ENCODE measurements at regions not wholly inside any gene's neighbourhood (a gene's known extent, or its start where the extent isn't known, plus 50 kb on each side); places are given as distances from the start of the nearest gene placed in this dataset.
"Not testable (repeated sequence)": the region's sequence is repeated elsewhere in the genome, so short reads cannot be mapped to it uniquely, and the experiment has no call there.

DNA sequence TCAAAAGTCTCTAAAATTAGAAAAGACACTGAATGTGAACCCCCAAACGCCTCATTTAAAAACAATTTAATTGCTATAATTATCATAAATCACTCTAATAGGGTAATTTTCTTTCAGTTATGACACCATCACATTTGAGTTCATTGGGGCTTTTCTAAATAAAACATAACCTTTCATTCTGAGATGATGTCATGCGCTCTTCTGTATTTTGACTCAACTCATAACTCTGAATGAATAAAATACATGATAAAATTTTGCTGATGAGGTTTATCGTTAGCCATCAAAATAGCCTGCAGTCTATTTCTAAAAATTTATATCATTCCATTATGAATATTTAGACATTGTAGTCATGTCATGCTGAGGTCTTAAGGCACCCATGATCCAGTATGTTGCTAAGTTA, 1099.7 kb downstream of the SUCLG1 start:
- H3K36me3 ChIP-seq (ENCODE audit: low read depth), result no peaks in the 10 kb centered on the region
- no peak overlapping the region for H3K27ac ChIP-seq (ENCODE audit: poor library complexity, severe bottlenecking)
- TF ChIP-seq, protein P1, sequence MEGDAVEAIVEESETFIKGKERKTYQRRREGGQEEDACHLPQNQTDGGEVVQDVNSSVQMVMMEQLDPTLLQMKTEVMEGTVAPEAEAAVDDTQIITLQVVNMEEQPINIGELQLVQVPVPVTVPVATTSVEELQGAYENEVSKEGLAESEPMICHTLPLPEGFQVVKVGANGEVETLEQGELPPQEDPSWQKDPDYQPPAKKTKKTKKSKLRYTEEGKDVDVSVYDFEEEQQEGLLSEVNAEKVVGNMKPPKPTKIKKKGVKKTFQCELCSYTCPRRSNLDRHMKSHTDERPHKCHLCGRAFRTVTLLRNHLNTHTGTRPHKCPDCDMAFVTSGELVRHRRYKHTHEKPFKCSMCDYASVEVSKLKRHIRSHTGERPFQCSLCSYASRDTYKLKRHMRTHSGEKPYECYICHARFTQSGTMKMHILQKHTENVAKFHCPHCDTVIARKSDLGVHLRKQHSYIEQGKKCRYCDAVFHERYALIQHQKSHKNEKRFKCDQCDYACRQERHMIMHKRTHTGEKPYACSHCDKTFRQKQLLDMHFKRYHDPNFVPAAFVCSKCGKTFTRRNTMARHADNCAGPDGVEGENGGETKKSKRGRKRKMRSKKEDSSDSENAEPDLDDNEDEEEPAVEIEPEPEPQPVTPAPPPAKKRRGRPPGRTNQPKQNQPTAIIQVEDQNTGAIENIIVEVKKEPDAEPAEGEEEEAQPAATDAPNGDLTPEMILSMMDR (IDR thresholded peaks at IDR 0.05; ENCODE audit: poor library complexity, severe bottlenecking), result no peak
- no peak for DNase-seq (ENCODE audit: low spot score)
- H3K9me3 ChIP-seq (ENCODE audit: severe bottlenecking), result no peaks in the 10 kb centered on the region
- H3K4me3 ChIP-seq (ENCODE audit: severe bottlenecking), result no peak overlapping the region
- H3K27me3 ChIP-seq (ENCODE audit: insufficient read depth, poor library complexity, severe bottlenecking), result no peaks in the 10 kb centered on the region
- no peak for ATAC-seq (ENCODE audit: low read depth)
- H3K4me1 ChIP-seq (ENCODE audit: insufficient read depth, poor library complexity, severe bottlenecking), result no peaks in the 10 kb centered on the region

DNA sequence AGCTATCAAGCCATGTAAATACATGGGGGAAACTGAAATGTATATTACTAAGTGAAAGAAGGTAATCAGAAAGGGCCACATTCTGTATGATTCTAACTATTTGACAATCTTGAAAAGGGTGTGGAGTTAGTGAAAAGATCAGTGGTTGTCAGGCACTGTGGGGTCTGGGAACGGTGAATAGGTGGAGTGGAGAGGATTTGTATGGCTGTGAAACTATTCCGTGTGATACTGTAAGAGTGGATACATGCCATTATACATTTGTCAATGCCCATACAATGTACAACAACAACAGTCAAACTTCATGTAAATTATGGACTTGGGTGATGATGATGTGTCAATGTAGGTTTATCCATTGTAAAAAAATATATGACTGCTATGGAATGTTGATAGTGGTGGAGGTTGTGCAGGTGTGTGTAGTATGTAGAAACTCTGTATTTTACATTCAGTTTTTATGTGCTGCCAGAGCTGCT, 1116.2 kb downstream of the SUCLG1 start:
- Histone ChIP-seq H3K36me3 (ENCODE audit: low read depth) (no peaks in the 10 kb centered on the region), H3K4me3 (ENCODE audit: severe bottlenecking) (no peak overlapping the region), H3K9me3 (ENCODE audit: severe bottlenecking) (no peaks in the 10 kb centered on the region), H3K27me3 (ENCODE audit: insufficient read depth, poor library complexity, severe bottlenecking) (no peaks in the 10 kb centered on the region), H3K27ac (ENCODE audit: poor library complexity, severe bottlenecking) (no peak overlapping the region), H3K4me1 (ENCODE audit: insufficient read depth, poor library complexity, severe bottlenecking) (no peaks in the 10 kb centered on the region)
- peak; percentile 40; the same call in 1 of the 3 replicates for ATAC-seq (ENCODE audit: low read depth)
- no peak for DNase-seq (ENCODE audit: low spot score)
- TF ChIP-seq, protein P1 (IDR thresholded peaks at IDR 0.05; ENCODE audit: poor library complexity, severe bottlenecking), result no peak

DNA sequence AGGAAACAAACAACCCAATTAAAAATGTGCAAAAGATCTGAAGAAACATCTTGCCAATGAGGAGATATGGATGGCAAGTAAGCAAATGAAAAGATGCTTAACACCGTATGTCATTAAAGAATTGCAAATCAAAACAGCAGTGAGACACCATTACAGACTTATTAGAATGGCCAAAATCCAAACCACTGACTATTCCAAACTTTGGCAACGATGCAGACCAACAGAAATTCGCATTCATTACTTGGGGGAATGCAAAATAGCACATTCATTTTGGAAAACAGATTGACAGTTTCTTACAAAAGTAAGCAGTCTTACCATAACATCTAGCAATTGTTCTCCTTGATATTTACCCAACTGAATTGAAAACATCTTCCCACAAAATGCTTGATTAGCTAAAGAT, 1118.7 kb downstream of the SUCLG1 start:
- TF ChIP-seq, protein P1 (IDR thresholded peaks at IDR 0.05; ENCODE audit: poor library complexity, severe bottlenecking), result no peak
- Histone ChIP-seq H3K4me1 (ENCODE audit: insufficient read depth, poor library complexity, severe bottlenecking) (no peaks in the 10 kb centered on the region), H3K27me3 (ENCODE audit: insufficient read depth, poor library complexity, severe bottlenecking) (no peaks in the 10 kb centered on the region), H3K27ac (ENCODE audit: poor library complexity, severe bottlenecking) (no peak overlapping the region), H3K4me3 (ENCODE audit: severe bottlenecking) (no peak overlapping the region), H3K9me3 (ENCODE audit: severe bottlenecking) (no peaks in the 10 kb centered on the region), H3K36me3 (ENCODE audit: low read depth) (no peaks in the 10 kb centered on the region)
- no peak for ATAC-seq (ENCODE audit: low read depth)
- DNase-seq (ENCODE audit: low spot score), result no peak

DNA sequence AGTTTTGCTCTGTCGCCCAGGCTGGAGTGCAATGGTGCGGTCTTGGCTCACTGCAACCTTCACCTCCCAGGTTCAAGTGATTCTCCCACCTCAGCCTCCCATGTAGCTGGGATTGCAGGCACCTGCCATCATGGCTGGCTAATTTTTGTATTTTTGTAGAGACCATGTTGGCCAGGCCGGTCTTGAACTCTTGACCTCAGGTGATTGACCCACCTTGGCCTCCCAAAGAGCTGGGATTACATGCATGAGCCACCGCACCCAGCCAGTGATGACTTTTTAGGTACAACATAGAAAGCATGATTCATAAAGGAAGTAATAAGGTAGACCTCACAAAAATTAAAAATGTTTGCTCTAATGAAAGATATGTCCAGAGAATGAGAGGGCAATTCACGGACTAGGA, 1119.1 kb downstream of the SUCLG1 start:
- not testable (repeated sequence) for H3K27ac ChIP-seq (ENCODE audit: poor library complexity, severe bottlenecking); H3K4me3 ChIP-seq (ENCODE audit: severe bottlenecking); H3K9me3 ChIP-seq (ENCODE audit: severe bottlenecking); H3K36me3 ChIP-seq (ENCODE audit: low read depth); DNase-seq (ENCODE audit: low spot score); H3K4me1 ChIP-seq (ENCODE audit: insufficient read depth, poor library complexity, severe bottlenecking); ATAC-seq (ENCODE audit: low read depth); H3K27me3 ChIP-seq (ENCODE audit: insufficient read depth, poor library complexity, severe bottlenecking)

DNA sequence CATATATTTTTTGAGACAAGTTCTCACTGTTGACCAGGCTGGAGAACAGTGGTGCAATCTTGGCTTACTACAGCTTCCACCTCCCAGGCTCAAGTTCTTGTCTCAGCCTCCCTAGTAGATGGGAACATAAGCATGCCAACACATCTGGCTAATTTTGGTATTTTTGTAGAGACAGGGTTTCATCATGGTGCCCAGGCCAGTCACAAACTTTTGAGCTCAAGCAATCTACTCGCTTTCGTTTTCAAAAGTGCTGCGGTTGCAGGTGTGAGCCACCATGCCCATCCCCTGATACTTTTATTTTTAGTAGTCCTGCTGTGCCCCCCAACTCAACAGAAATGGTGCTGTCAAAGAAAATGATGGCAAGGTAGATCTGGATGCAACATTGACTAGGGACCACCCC, 1127.3 kb downstream of the SUCLG1 start:
- no peak for ATAC-seq (ENCODE audit: low read depth)
- H3K4me1 ChIP-seq (ENCODE audit: insufficient read depth, poor library complexity, severe bottlenecking), result no peaks in the 10 kb centered on the region
- no peak for DNase-seq (ENCODE audit: low spot score)
- H3K27ac ChIP-seq (ENCODE audit: poor library complexity, severe bottlenecking), result no peak overlapping the region
- no peak overlapping the region for H3K4me3 ChIP-seq (ENCODE audit: severe bottlenecking)
- TF ChIP-seq, protein P1 (IDR thresholded peaks at IDR 0.05; ENCODE audit: poor library complexity, severe bottlenecking), result no peak
- H3K27me3 ChIP-seq (ENCODE audit: insufficient read depth, poor library complexity, severe bottlenecking), result no peaks in the 10 kb centered on the region
- H3K36me3 ChIP-seq (ENCODE audit: low read depth), result no peaks in the 10 kb centered on the region
- no peaks in the 10 kb centered on the region for H3K9me3 ChIP-seq (ENCODE audit: severe bottlenecking)

Data from RWPE2 (cell line).